Esophagus muscularis mucosa (tissue), 3 donors: ENCODE measurements at regions not wholly inside any gene's neighbourhood (a gene's known extent, or its start where the extent isn't known, plus 50 kb on each side); places are given as distances from the start of the nearest gene placed in this dataset.

Source experiments
- CTCF ChIP-seq, 3 experiments: fragments of 200-600 bp in 2 of 3; fragments of 450-650 bp in 1 of 3; sonication (generic) in 2 of 3; IDR thresholded peaks; one replicate each; pipeline ENCODE4 v1.5.1; 2017 to 2019; ENCODE audit warnings: antibody characterized with exemption in 3 of 3, mild to moderate bottlenecking in 2 of 3, moderate library complexity in 1 of 3
- POLR2A ChIP-seq: fragments of 450-650 bp; IDR thresholded peaks from one replicate; pipeline ENCODE4 v1.6.1; 2017; ENCODE audit warnings: antibody characterized with exemption, moderate library complexity, mild to moderate bottlenecking, low read depth
- POLR2AphosphoS5 ChIP-seq, 2 donors: sonication (generic); formaldehyde crosslinking; IDR thresholded peaks; one replicate each; pipeline ENCODE4 v1.6.1; 2017; ENCODE audit warnings: antibody characterized with exemption in 2 of 2

GRCh38 chr18:70457223-70457622 lies 168.4 kb downstream of the SOCS6 start:
- TF ChIP-seq CTCF (IDR thresholded peaks at IDR 0.05) (no peak), POLR2AphosphoS5 (IDR thresholded peaks at IDR 0.05) (no peak), POLR2A (no peak)
